ENCODE measurements at regions not wholly inside any gene's neighbourhood (a gene's known extent, or its start where the extent isn't known, plus 50 kb on each side); places are given as distances from the start of the nearest gene placed in this dataset.

- TF ChIP-seq MAX (IDR thresholded peaks at IDR 0.05) (no peak), YY1 (IDR thresholded peaks at IDR 0.05; ENCODE audit: low read depth) (no peak), FOXM1 (IDR thresholded peaks at IDR 0.05; ENCODE audit: borderline replicate concordance, low read depth) (no peak), TAF1 (IDR thresholded peaks at IDR 0.05; ENCODE audit: low read depth) (no peak), CEBPB (IDR thresholded peaks at IDR 0.05) (no peak), TCF12 (IDR thresholded peaks at IDR 0.05; ENCODE audit: low read depth) (no peak), NFIC (IDR thresholded peaks at IDR 0.05) (no peak), RAD21 (IDR thresholded peaks at IDR 0.05; ENCODE audit: low read depth) (no peak), EP300 (IDR thresholded peaks at IDR 0.05; ENCODE audit: borderline replicate concordance) (no peak)
- TF ChIP-seq, protein P1, sequence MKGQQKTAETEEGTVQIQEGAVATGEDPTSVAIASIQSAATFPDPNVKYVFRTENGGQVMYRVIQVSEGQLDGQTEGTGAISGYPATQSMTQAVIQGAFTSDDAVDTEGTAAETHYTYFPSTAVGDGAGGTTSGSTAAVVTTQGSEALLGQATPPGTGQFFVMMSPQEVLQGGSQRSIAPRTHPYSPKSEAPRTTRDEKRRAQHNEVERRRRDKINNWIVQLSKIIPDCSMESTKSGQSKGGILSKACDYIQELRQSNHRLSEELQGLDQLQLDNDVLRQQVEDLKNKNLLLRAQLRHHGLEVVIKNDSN (IDR thresholded peaks at IDR 0.05): no peak
Observed at GRCh38 chr7:16212032-16212431, 209.3 kb downstream of the CRPPA start.

- TF ChIP-seq FOXM1 (IDR thresholded peaks at IDR 0.05; ENCODE audit: borderline replicate concordance, low read depth) (no peak), YY1 (IDR thresholded peaks at IDR 0.05; ENCODE audit: low read depth) (no peak), NFIC (IDR thresholded peaks at IDR 0.05) (no peak), RAD21 (IDR thresholded peaks at IDR 0.05; ENCODE audit: low read depth) (no peak), TEAD4 (IDR thresholded peaks at IDR 0.05) (no peak), ZBTB7A (IDR thresholded peaks at IDR 0.05; ENCODE audit: low read depth) (no peak), TAF1 (IDR thresholded peaks at IDR 0.05; ENCODE audit: low read depth) (no peak), CEBPB (IDR thresholded peaks at IDR 0.05) (no peak), REST (IDR thresholded peaks at IDR 0.05; ENCODE audit: low read depth) (no peak), EGR1 (IDR thresholded peaks at IDR 0.05) (no peak), EP300 (IDR thresholded peaks at IDR 0.05; ENCODE audit: borderline replicate concordance) (no peak), TCF12 (IDR thresholded peaks at IDR 0.05; ENCODE audit: low read depth) (no peak), MAX (IDR thresholded peaks at IDR 0.05) (no peak), CREB1 (IDR thresholded peaks at IDR 0.05; ENCODE audit: low read depth) (no peak)
- TF ChIP-seq, protein P1 (IDR thresholded peaks at IDR 0.05): no peak
Observed at GRCh38 chr7:16211402-16211925, 209.9 kb downstream of the CRPPA start.

DNA sequence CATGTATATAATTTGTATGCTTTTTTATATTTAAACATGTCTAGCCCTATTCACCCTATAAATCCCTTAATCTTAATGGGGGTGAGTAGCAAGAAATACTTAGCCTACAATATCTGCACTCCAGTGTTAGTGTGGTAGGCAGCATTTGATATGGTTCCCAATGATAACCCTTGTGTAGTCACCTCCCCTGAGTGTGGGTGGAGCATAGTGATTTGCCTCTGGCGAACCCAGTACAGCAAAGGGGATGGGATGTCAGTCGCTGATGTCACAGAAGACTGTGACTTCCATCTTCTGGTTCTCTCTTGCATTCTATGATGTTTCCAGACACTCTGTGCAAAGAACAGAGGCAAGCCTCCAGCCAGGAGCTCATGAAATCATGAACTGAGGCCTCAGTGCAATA is 211.2 kb downstream of the CRPPA start:
- TF ChIP-seq REST (IDR thresholded peaks at IDR 0.05; ENCODE audit: low read depth) (no peak), MAX (IDR thresholded peaks at IDR 0.05) (no peak), CREB1 (IDR thresholded peaks at IDR 0.05; ENCODE audit: low read depth) (no peak), YY1 (IDR thresholded peaks at IDR 0.05; ENCODE audit: low read depth) (no peak), TCF12 (IDR thresholded peaks at IDR 0.05; ENCODE audit: low read depth) (no peak)
- TF ChIP-seq, protein P1 (IDR thresholded peaks at IDR 0.05): no peak

- TF ChIP-seq REST (IDR thresholded peaks at IDR 0.05; ENCODE audit: low read depth): no peak
- no peak for TF ChIP-seq TAF1 (IDR thresholded peaks at IDR 0.05; ENCODE audit: low read depth)
- TF ChIP-seq EP300 (IDR thresholded peaks at IDR 0.05; ENCODE audit: borderline replicate concordance): no peak
- TF ChIP-seq, protein P1 (IDR thresholded peaks at IDR 0.05): no peak
- TF ChIP-seq FOXM1 (IDR thresholded peaks at IDR 0.05; ENCODE audit: borderline replicate concordance, low read depth): no peak
- no peak for TF ChIP-seq TEAD4 (IDR thresholded peaks at IDR 0.05)
Observed at GRCh38 chr7:16207321-16207720, 214.0 kb downstream of the CRPPA start.
